NOMO-1 treated with dmso at 0.1 percent for 144 hours (cell line): ENCODE measurements at regions not wholly inside any gene's neighbourhood (a gene's known extent, or its start where the extent isn't known, plus 50 kb on each side); places are given as distances from the start of the nearest gene placed in this dataset.

Experiments
- DNase-seq: peaks from one replicate; lab custom pipeline; 2025; ENCODE audit not compliant: unreplicated experiment; lab: John Stamatoyannopoulos, UW

- DNase-seq: no peak
These were observed 1054.3 kb upstream of the TENM4 start for GRCh38 chr11:80495116-80495515.

- no peak for DNase-seq
These were observed 1047.1 kb upstream of the TENM4 start for GRCh38 chr11:80487952-80488351.

GRCh38 chr11:80486678-80487077 lies 1045.8 kb upstream of the TENM4 start:
- no peak for DNase-seq

GRCh38 chr11:80477178-80477577 lies 1036.3 kb upstream of the TENM4 start:
- DNase-seq: no peak

- peak; percentile 38 for DNase-seq
These were observed 1032.7 kb upstream of the TENM4 start for GRCh38 chr11:80473562-80473961.

- no peak for DNase-seq
These were observed 1029.0 kb upstream of the TENM4 start for GRCh38 chr11:80469871-80470270.

GRCh38 chr11:80466570-80466969 lies 1025.7 kb upstream of the TENM4 start:
- DNase-seq: no peak

- no peak for DNase-seq
These were observed 1021.4 kb upstream of the TENM4 start for GRCh38 chr11:80462211-80462610.

- DNase-seq: no peak
These were observed 1017.5 kb upstream of the TENM4 start for GRCh38 chr11:80458376-80458775.

- DNase-seq: no peak
These were observed 1017.0 kb upstream of the TENM4 start for GRCh38 chr11:80457823-80458222.

GRCh38 chr11:80455818-80456217 lies 1015.0 kb upstream of the TENM4 start:
- no peak for DNase-seq

GRCh38 chr11:80451105-80451504 lies 1010.3 kb upstream of the TENM4 start:
- no peak for DNase-seq

- no peak for DNase-seq
These were observed 1007.9 kb upstream of the TENM4 start for GRCh38 chr11:80448709-80449108.

- DNase-seq: peak; percentile 66
These were observed 1002.3 kb upstream of the TENM4 start for GRCh38 chr11:80443177-80443576.

- no peak for DNase-seq
These were observed 1001.0 kb upstream of the TENM4 start for GRCh38 chr11:80441821-80442220.

GRCh38 chr11:80440835-80441234 lies 1000.0 kb upstream of the TENM4 start:
- DNase-seq: no peak

GRCh38 chr11:80436547-80436946 lies 995.7 kb upstream of the TENM4 start:
- no peak for DNase-seq

GRCh38 chr11:80435345-80435744 lies 994.5 kb upstream of the TENM4 start:
- DNase-seq: no peak

GRCh38 chr11:80432057-80432456 lies 991.2 kb upstream of the TENM4 start:
- DNase-seq: no peak

- DNase-seq: no peak
These were observed 983.3 kb upstream of the TENM4 start for GRCh38 chr11:80424012-80424695.

GRCh38 chr11:80420374-80420773 lies 979.5 kb upstream of the TENM4 start:
- no peak for DNase-seq

GRCh38 chr11:80417681-80418080 lies 976.9 kb upstream of the TENM4 start:
- DNase-seq: no peak

GRCh38 chr11:80415580-80415979 lies 974.8 kb upstream of the TENM4 start:
- no peak for DNase-seq
